ENCODE measurements at regions not wholly inside any gene's neighbourhood (a gene's known extent, or its start where the extent isn't known, plus 50 kb on each side); places are given as distances from the start of the nearest gene placed in this dataset.
A peak's percentile ranks its signal among the peaks of the same experiment; 100 is the strongest.

- Histone ChIP-seq H3K27ac (no peak overlapping the region), H3K27me3 (no peaks in the 10 kb centered on the region), H3K4me1 (no peaks in the 10 kb centered on the region), H3K4me3 (no peak overlapping the region), H3K9me3 (no peaks in the 10 kb centered on the region), H3K36me3 (no peaks in the 10 kb centered on the region)
- TF ChIP-seq POLR2A (IDR thresholded peaks at IDR 0.05), result no peak
- TF ChIP-seq CTCF (IDR thresholded peaks at IDR 0.05), result no peak
- DNase-seq, result no peak
Observed at GRCh38 chr2:56741601-56742102, 557.9 kb downstream of the CCDC85A start.

GRCh38 chr2:56743807-56744206 is 560.0 kb downstream of the CCDC85A start:
- no peak for DNase-seq
- TF ChIP-seq POLR2A (IDR thresholded peaks at IDR 0.05), result no peak
- no peak for TF ChIP-seq CTCF (IDR thresholded peaks at IDR 0.05)
- H3K4me1 ChIP-seq, result no peaks in the 10 kb centered on the region
- H3K9me3 ChIP-seq, result no peaks in the 10 kb centered on the region
- H3K36me3 ChIP-seq, result no peaks in the 10 kb centered on the region
- no peak overlapping the region for H3K4me3 ChIP-seq
- H3K27ac ChIP-seq, result no peak overlapping the region
- no peaks in the 10 kb centered on the region for H3K27me3 ChIP-seq

GRCh38 chr2:56749152-56749752 is 565.5 kb downstream of the CCDC85A start:
- Histone ChIP-seq H3K27ac (no peak overlapping the region), H3K9me3 (no peaks in the 10 kb centered on the region), H3K36me3 (no peaks in the 10 kb centered on the region), H3K4me1 (no peaks in the 10 kb centered on the region), H3K4me3 (no peak overlapping the region), H3K27me3 (no peaks in the 10 kb centered on the region)
- DNase-seq, result no peak
- TF ChIP-seq POLR2A (IDR thresholded peaks at IDR 0.05) (no peak), CTCF (IDR thresholded peaks at IDR 0.05) (peak in 4 of 6 experiments; percentile 30 to 56 (median 48))

GRCh38 chr2:56753182-56753581 is 569.4 kb downstream of the CCDC85A start:
- TF ChIP-seq POLR2A (IDR thresholded peaks at IDR 0.05) (no peak), CTCF (IDR thresholded peaks at IDR 0.05) (no peak)
- Histone ChIP-seq H3K27ac (no peak overlapping the region), H3K36me3 (no peaks in the 10 kb centered on the region), H3K27me3 (no peaks in the 10 kb centered on the region), H3K9me3 (no peaks in the 10 kb centered on the region), H3K4me1 (no peaks in the 10 kb centered on the region), H3K4me3 (no peak overlapping the region)
- no peak for DNase-seq

GRCh38 chr2:56754066-56754615 is 570.4 kb downstream of the CCDC85A start:
- Histone ChIP-seq H3K27ac (no peak overlapping the region), H3K36me3 (no peaks in the 10 kb centered on the region), H3K4me1 (no peaks in the 10 kb centered on the region), H3K4me3 (no peak overlapping the region), H3K9me3 (no peaks in the 10 kb centered on the region), H3K27me3 (no peaks in the 10 kb centered on the region)
- TF ChIP-seq POLR2A (IDR thresholded peaks at IDR 0.05) (no peak), CTCF (IDR thresholded peaks at IDR 0.05) (no peak)
- DNase-seq, result no peak
